ENCODE measurements at regions not wholly inside any gene's neighbourhood (a gene's known extent, or its start where the extent isn't known, plus 50 kb on each side); places are given as distances from the start of the nearest gene placed in this dataset.

- no peak for DNase-seq
Measured at GRCh38 chr3:124282751-124283651, 291.1 kb upstream of the ROPN1 start.

- no peak for DNase-seq
Measured at GRCh38 chr3:124283652-124284023, 291.7 kb upstream of the ROPN1 start.

- DNase-seq, result no peak
Measured at GRCh38 chr3:124288996-124289395, 297.1 kb upstream of the ROPN1 start.

GRCh38 chr3:124291008-124291407 lies 299.1 kb upstream of the ROPN1 start:
- no peak for DNase-seq

- no peak for DNase-seq
Measured at GRCh38 chr3:124292329-124292728, 300.4 kb upstream of the ROPN1 start.

GRCh38 chr3:124293584-124293983 lies 301.7 kb upstream of the ROPN1 start:
- DNase-seq, result no peak

- no peak for DNase-seq
Measured at GRCh38 chr3:124295362-124295761, 303.4 kb upstream of the ROPN1 start.

GRCh38 chr3:124296406-124296805 lies 304.5 kb upstream of the ROPN1 start:
- no peak for DNase-seq

GRCh38 chr3:124297062-124297980 lies 305.4 kb upstream of the ROPN1 start:
- DNase-seq, result no peak

GRCh38 chr3:124298301-124298700 lies 306.4 kb upstream of the ROPN1 start:
- DNase-seq, result no peak

GRCh38 chr3:124298951-124299350 lies 307.0 kb upstream of the ROPN1 start:
- DNase-seq, result no peak

GRCh38 chr3:124299831-124300230 lies 307.9 kb upstream of the ROPN1 start:
- DNase-seq, result no peak

GRCh38 chr3:124300416-124300815 lies 308.5 kb upstream of the ROPN1 start:
- no peak for DNase-seq

GRCh38 chr3:124303305-124303910 lies 311.5 kb upstream of the ROPN1 start:
- no peak for DNase-seq

- no peak for DNase-seq
Measured at GRCh38 chr3:124306665-124307064, 314.7 kb upstream of the ROPN1 start.

- no peak for DNase-seq
Measured at GRCh38 chr3:124313621-124314020, 321.7 kb upstream of the ROPN1 start.

GRCh38 chr3:124315215-124316033 lies 323.5 kb upstream of the ROPN1 start:
- no peak for DNase-seq

- peak; percentile 52 for DNase-seq
Measured at GRCh38 chr3:124316034-124316287, 324.0 kb upstream of the ROPN1 start.

GRCh38 chr3:124318014-124318413 lies 326.1 kb upstream of the ROPN1 start:
- DNase-seq, result peak; percentile 8

- DNase-seq, result peak; percentile 64
Measured at GRCh38 chr3:124318656-124319055, 326.7 kb upstream of the ROPN1 start.

GRCh38 chr3:124320976-124321375 lies 329.1 kb upstream of the ROPN1 start:
- DNase-seq, result no peak

GRCh38 chr3:124322309-124322880 lies 330.5 kb upstream of the ROPN1 start:
- no peak for DNase-seq
